Adrenal gland (tissue), 9 donors: ENCODE measurements at regions not wholly inside any gene's neighbourhood (a gene's known extent, or its start where the extent isn't known, plus 50 kb on each side); places are given as distances from the start of the nearest gene placed in this dataset.

Experiments
- DNase-seq, 7 donors: peaks; one replicate each; pipeline ENCODE4 v3.0.0-alpha.2; 2019 to 2020
- H3K27ac ChIP-seq, 5 donors: fragments of 200-600 bp; sonication (generic) in 4 of 5; 1 replicate in 3 of 5; 2 replicates in 2 of 5; pipeline versions ENCODE4 v1.5.1 to v1.8.0; 2016 to 2020; ENCODE audit warnings: mild to moderate bottlenecking in 1 of 5
- H3K27me3 ChIP-seq: fragments of 200-600 bp; 2 replicates; pipeline ENCODE4 v1.8.0; 2021
- H3K36me3 ChIP-seq, 2 donors: fragments of 200-600 bp; replicated peaks in 1 of 2; 1 replicate in 1 of 2; 2 replicates in 1 of 2; pipeline versions ENCODE4 v1.5.1 to v1.8.0; 2018 to 2022
- H3K4me1 ChIP-seq, 2 donors: fragments of 200-600 bp; replicated peaks in 1 of 2; 1 replicate in 1 of 2; 2 replicates in 1 of 2; pipeline versions ENCODE4 v1.5.1 to v1.8.0; 2018 to 2021
- H3K4me3 ChIP-seq, 4 donors: fragments of 200-600 bp; sonication (generic) in 3 of 4; one replicate each; pipeline ENCODE4 v1.5.1; 2016 to 2018
- H3K9me3 ChIP-seq, 3 donors: fragments of 200-600 bp; sonication (generic) in 1 of 3; replicated peaks in 1 of 3; 1 replicate in 2 of 3; 2 replicates in 1 of 3; pipeline versions ENCODE4 v1.5.1 to v1.8.0; 2016 to 2021
- POLR2A ChIP-seq, 2 donors: fragments of 450-650 bp; IDR thresholded peaks; one replicate each; pipeline ENCODE4 v1.6.1; 2017; ENCODE audit warnings: antibody characterized with exemption in 2 of 2, mild to moderate bottlenecking in 2 of 2, moderate library complexity in 1 of 2
- WGBS, 4 donors: extraction: QIAGEN DNeasy Blood & Tissue Kit in 2 of 4; methylation state at CpG; one replicate each; pipeline versions ENCODE4 v1.1.5 to v1.1.7; 2013 to 2017; 5-methylcytosine and 5-hydroxymethylcytosine counted together
- intact Hi-C, 2 donors: fragments of 100-400 bp; cut with DNase I; formaldehyde crosslinking; loops; one replicate each; pipeline versions ENCODE4 v1.14.1 to v1.15.0; 2022 to 2023
- TF ChIP-seq, protein P1 (sequence below), 6 experiments: fragments of 450-650 bp in 4 of 6; fragments of 200-600 bp in 2 of 6; sonication (generic) in 1 of 6; IDR thresholded peaks; 1 replicate in 5 of 6; 2 replicates in 1 of 6; pipeline versions ENCODE4 v1.5.1 to v1.8.0; 2016 to 2021; ENCODE audit warnings: antibody characterized with exemption in 6 of 6, mild to moderate bottlenecking in 2 of 6, moderate library complexity in 1 of 6
- donor health status: healthy with polysubstance abuse.
- donor health status: Bipolar disorder and iron deficiency.
- donor health status: DM: yes; HTN: yes; CAD: no.
- donor health status: DM: no; HTN: no; CAD: no.
- donor health status: DM: no; HTN: no; CAD: no.

DNA sequence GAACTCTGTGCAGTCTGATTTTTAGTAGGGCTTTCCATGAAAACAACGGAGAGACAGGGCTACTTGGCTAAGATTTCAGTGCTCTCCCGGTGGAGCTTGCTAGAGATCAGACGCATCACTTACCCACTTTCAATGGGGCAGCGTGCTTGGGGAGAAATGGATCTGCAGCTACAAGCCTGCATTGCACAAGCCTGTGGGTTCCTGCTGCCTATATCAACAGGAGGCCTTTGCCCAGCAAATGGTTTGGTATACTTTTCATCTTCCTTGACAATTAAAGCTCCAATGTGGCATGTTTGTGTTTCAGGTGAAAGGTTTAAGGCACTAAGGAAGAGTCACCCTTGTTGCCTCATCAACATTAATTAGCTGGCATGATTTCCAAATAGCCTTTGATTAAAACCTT is 136.0 kb upstream of the FOXQ1 start:
- intact Hi-C loops: no loop called here
- no peak overlapping the region for H3K4me3 ChIP-seq
- no peaks in the 10 kb centered on the region for H3K9me3 ChIP-seq
- WGBS, 4 donors: 78 to 88% (median 81%) methylated on average over 4 of the region's 4 CpGs
- H3K4me1 ChIP-seq: no peaks in the 10 kb centered on the region
- peaks cover 4% of the 10 kb centered on the region for H3K27me3 ChIP-seq
- no peak for DNase-seq
- H3K27ac ChIP-seq: no peak overlapping the region
- no peaks in the 10 kb centered on the region for H3K36me3 ChIP-seq
- TF ChIP-seq, protein P1, sequence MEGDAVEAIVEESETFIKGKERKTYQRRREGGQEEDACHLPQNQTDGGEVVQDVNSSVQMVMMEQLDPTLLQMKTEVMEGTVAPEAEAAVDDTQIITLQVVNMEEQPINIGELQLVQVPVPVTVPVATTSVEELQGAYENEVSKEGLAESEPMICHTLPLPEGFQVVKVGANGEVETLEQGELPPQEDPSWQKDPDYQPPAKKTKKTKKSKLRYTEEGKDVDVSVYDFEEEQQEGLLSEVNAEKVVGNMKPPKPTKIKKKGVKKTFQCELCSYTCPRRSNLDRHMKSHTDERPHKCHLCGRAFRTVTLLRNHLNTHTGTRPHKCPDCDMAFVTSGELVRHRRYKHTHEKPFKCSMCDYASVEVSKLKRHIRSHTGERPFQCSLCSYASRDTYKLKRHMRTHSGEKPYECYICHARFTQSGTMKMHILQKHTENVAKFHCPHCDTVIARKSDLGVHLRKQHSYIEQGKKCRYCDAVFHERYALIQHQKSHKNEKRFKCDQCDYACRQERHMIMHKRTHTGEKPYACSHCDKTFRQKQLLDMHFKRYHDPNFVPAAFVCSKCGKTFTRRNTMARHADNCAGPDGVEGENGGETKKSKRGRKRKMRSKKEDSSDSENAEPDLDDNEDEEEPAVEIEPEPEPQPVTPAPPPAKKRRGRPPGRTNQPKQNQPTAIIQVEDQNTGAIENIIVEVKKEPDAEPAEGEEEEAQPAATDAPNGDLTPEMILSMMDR (IDR thresholded peaks at IDR 0.05): no peak
- no peak for TF ChIP-seq POLR2A (IDR thresholded peaks at IDR 0.05)

DNA sequence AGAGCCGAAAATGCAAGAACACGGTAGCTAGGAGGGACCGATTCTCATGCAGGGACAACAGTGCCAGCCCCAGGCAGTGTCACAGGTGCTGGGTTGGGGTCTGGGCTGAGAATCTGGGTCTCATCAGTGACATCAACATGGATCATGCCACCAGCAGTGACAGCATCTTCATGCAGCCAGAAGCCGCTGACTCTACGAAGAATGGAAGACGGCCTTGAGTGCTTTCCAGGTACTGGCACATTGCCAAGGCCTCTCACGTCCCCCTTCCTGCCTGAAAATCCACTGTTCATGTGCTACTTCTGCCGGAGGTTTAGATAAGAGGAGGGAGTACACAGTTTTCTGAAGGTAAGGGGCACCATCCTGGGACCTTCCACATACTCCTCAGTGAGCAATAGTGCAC is 141.1 kb upstream of the FOXQ1 start:
- H3K27ac ChIP-seq: no peak overlapping the region
- no peaks in the 10 kb centered on the region for H3K36me3 ChIP-seq
- H3K4me3 ChIP-seq: no peak overlapping the region
- no peaks in the 10 kb centered on the region for H3K4me1 ChIP-seq
- TF ChIP-seq, protein P1 (IDR thresholded peaks at IDR 0.05): no peak
- TF ChIP-seq POLR2A (IDR thresholded peaks at IDR 0.05): no peak
- peak in 1 of 7 donors; percentile 3 for DNase-seq
- 27 to 34% (median 29%) methylated on average over 7 to 8 of the region's 8 CpGs for WGBS, 4 donors
- H3K27me3 ChIP-seq: no peaks in the 10 kb centered on the region
- intact Hi-C loops: no loop called here
- no peaks in the 10 kb centered on the region for H3K9me3 ChIP-seq

DNA sequence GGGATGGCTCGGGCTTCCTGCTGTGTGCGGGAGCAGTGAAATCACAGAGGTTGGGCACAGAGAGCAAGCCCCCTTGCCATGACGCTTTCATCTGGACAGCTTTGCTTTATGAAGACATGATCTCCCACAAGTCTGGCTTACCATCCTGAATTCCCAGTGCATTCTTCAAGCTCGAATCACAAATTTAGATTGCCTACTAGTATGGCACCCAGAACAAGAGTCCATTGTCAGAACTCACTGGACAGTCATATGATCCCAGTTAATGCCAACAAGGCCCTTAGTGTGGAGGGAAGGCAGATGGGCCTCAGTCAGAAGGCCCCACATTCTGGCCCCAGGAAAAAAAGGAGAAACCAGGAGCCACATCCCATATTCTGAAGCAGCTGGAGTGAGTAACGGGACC is 147.3 kb upstream of the FOXQ1 start:
- H3K9me3 ChIP-seq: no peaks in the 10 kb centered on the region
- H3K27ac ChIP-seq: no peak overlapping the region
- intact Hi-C loops: no loop called here
- no peaks in the 10 kb centered on the region for H3K27me3 ChIP-seq
- H3K4me1 ChIP-seq: no peaks in the 10 kb centered on the region
- TF ChIP-seq, protein P1 (IDR thresholded peaks at IDR 0.05): no peak
- no peak for TF ChIP-seq POLR2A (IDR thresholded peaks at IDR 0.05)
- DNase-seq: no peak
- no peak overlapping the region for H3K4me3 ChIP-seq
- WGBS, 4 donors: 60 to 80% (median 74%) methylated on average over 5 of the region's 5 CpGs
- no peaks in the 10 kb centered on the region for H3K36me3 ChIP-seq

DNA sequence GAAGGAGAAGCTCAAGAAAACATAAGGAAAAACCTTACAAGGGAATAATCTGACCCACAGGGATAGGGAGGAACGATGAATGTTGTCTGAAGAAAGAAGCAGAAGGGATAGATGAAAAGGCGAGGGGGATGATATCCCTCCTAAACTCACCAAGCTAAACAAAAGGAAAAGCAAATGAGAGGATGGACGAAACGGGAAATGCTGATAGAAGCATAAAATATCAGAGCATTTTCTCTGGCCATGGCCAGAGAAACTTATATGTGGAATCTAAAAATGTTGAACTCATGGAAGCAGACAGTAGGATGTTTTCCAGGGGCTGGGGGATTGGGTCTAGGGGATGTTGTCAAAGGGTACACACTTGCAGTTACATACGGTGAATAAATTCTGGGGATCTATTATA is 148.4 kb upstream of the FOXQ1 start:
- intact Hi-C loops: no loop called here
- Histone ChIP-seq H3K27ac (no peak overlapping the region), H3K9me3 (no peaks in the 10 kb centered on the region), H3K4me1 (no peaks in the 10 kb centered on the region), H3K4me3 (no peak overlapping the region), H3K36me3 (no peaks in the 10 kb centered on the region), H3K27me3 (no peaks in the 10 kb centered on the region)
- no peak for DNase-seq
- TF ChIP-seq POLR2A (IDR thresholded peaks at IDR 0.05): no peak
- TF ChIP-seq, protein P1 (IDR thresholded peaks at IDR 0.05): no peak
- 73 to 86% (median 79%) methylated on average over 5 of the region's 5 CpGs for WGBS, 4 donors
